ENCODE measurements at regions not wholly inside any gene's neighbourhood (a gene's known extent, or its start where the extent isn't known, plus 50 kb on each side); places are given as distances from the start of the nearest gene placed in this dataset.

- TF ChIP-seq CTCF (IDR thresholded peaks at IDR 0.05) (no peak), ATF6 (CRISPR knock-in tag; IDR thresholded peaks at IDR 0.05) (no peak), ZNF232 (CRISPR knock-in tag; IDR thresholded peaks at IDR 0.05) (no peak), NR2C2 (CRISPR knock-in tag; IDR thresholded peaks at IDR 0.05) (no peak), ESRRA (CRISPR knock-in tag; IDR thresholded peaks at IDR 0.05; ENCODE audit: borderline replicate concordance) (no peak), E2F4 (CRISPR knock-in tag; IDR thresholded peaks at IDR 0.05; ENCODE audit: borderline replicate concordance, low read depth) (no peak), PRDM15 (CRISPR knock-in tag; IDR thresholded peaks at IDR 0.05) (no peak), RELA (CRISPR knock-in tag; IDR thresholded peaks at IDR 0.05; ENCODE audit: borderline replicate concordance) (no peak)
These were observed 319.1 kb downstream of the KIF4B start for GRCh38 chr5:155332618-155333017.
